HL-60/S4 treated with retinoic acid at 250 ng/mL for 4 days and 3 days (cell line): ENCODE measurements at regions not wholly inside any gene's neighbourhood (a gene's known extent, or its start where the extent isn't known, plus 50 kb on each side); places are given as distances from the start of the nearest gene placed in this dataset.

Source experiments
- in situ Hi-C: fragments of 300-500 bp; cut with MboI; formaldehyde crosslinking; loops from 2 replicates; pipeline ENCODE4 v1.7.0; 2022; ENCODE audit warnings: low sequenced_read_pairs

DNA sequence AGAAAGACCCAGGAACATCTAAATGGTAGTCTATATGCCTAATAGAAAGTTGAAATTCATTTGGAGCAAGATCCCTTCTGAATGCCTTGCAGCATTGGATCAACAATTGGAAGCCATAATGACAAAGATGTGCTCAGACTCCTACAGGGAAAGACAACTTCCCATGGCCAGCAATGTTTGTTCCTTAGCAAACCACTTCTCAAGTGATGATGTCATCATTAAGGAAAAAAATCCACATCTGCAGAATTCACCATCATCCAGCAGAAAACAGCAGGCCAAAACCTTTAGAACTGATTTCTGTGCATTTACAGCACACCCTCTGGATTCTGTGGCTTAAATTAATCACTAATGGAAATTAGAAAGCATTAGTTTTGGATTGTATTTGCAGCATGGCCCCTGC is 82.4 kb upstream of the ZIC3 start:
- in situ Hi-C loops, result no loop called here

DNA sequence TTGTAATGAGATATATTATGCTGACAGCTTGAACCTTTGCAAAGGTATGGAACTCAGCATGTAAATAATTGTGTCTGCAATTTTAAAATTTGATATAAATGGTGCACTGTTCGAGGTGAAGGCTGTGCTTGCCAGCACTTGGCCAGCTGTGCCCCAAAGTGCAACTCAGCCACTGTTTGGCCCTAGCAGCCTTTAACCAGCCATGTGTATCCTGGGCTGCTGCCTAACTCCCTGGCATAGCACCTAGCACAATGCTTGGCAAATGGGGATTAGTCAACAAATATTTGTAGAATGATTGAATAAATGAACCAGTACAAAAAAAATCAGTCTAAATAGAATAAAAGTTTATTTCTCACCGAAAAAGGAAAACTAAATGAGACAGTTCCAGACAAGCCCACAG is 83.8 kb upstream of the ZIC3 start:
- in situ Hi-C loops, result no loop called here

DNA sequence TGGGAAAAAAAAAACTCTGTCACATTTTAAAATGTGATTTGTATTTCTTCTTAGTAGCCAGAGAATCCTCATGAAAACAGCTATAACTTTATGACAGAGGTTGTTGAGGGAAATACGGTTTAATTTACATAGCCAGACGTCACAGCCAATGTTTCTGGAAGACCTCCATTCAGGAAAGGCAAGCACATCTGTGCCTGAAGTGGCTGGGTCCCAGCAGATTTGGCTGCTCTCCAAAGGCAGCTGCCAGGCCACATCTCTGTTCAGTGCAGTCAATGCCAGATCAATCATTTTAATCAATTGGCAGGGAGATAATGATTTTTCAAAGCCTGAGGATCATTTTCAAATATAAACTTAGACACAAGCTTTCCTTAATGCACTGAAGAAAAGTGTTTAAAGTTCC is 86.5 kb upstream of the ZIC3 start:
- in situ Hi-C loops, result no loop called here

DNA sequence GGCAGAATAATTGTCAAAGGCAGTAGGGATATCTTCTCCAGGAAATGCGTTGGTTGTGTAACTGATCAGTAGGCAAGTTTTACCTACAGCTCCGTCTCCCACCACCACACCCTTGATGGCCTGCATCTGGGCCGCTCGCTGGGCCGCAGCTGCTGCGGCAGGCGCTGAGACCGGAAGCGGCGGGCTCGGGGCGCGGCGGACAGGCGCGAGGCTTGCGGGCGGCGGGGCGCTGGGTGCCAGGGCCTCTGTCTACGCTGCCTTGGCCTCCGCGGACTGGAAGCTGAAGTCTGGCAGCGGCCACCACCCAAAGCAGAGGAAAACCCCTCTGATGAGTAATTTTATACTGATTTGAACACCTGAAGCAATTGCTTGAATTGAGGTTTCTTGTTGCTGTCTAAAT is 124.2 kb upstream of the ZIC3 start:
- in situ Hi-C loops, result no loop called here

DNA sequence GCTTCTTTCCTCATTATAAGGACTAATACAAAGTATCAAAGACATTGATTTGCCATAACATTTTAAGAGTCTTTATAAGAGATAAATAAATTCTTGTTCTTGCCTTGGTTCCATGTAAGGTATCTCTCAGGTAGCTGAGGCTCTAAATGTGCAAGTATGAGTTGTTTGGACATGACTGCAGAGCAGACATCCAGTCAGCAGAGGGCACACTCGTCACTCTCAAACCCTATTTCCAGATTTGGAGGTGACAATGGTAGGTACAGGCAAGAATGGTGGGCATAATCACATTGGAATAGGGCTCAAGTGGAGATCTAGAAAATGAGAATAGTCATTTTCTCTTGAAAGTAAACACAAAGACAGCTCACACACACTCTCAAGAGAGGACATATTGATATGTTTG is 133.3 kb upstream of the ZIC3 start:
- in situ Hi-C loops, result no loop called here

DNA sequence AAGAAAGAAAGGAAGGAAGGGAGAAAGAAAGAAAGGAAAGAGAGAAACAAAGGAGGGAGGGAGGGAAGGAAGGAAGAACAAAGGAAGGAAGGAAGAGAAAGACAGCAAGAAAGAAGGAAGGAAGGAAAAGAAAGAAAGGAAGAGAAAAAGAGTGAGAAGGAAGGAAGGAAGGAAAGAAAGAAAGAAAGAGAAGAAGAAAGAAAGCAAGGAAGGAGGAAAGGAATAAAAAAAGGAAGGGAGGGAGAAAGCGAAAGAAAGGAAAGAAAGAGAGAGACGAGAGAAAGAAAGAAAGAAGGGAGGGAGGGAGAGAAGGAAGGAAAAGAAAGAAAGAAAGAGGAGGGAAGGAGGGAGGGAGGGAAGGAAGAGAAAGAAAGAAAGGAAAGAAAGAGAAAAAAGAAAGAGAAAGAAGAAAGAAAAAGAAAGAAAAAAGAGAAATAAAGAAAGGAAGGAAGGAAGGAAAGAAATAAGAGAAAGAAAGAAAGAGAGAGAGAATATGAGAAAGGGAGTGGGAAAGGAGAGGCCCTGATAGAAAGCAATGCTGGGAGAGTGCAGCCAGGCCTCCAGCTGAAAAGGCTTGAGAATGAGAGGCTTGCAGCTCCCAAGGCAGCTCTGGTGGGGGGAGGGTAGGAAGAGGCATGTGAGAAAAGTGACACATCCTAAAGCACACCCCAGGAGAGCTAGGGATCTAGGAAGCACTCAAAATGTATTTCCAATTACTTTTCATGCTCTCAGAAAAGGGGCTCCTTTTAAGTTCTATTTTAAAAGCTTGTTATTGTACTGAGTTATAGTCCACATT is 134.0 kb upstream of the ZIC3 start:
- in situ Hi-C loops, result no loop called here

DNA sequence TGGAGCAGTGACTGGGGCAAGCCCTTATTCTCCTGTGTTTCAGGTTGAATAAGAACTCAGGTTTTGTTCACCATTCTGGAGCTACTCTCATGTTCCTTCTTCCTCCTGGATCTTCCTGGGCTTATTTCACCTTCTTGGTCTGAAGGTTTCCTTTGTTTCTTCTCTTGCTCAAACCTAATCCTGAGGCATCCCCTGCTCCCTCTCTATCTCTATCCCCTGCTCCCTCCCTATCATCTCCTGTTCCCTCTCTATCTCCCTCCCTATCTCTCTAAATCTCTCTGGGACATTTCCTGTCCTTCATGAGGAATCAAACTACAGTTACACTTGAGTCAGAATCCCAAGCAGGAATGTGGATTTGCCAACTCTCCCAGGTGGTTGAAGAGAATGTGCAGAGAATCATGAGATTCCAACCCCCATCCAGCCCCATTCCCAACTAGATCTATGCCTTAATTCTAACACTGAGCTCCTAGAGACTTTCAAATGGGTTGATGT is 134.9 kb upstream of the ZIC3 start:
- in situ Hi-C loops, result no loop called here

DNA sequence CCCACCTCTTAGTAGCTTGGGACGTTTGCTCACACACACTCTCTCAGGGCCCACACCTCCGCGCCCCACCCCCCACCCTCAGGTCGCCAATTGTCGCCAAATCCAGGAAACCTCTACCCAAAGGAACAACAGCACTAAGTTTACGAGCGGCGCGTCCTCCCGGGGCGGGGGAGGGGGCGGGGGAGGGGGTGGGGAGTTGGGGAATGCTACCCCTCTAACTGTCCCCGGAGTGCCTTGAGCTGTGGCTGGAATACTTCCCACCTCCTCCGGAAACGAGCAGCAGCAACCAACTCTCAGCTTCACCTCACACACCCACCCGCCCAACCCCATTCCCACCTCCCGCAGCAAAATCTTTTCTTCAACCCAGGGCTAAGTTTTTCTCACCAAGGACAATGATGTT is 135.6 kb upstream of the ZIC3 start:
- in situ Hi-C loops, result no loop called here

DNA sequence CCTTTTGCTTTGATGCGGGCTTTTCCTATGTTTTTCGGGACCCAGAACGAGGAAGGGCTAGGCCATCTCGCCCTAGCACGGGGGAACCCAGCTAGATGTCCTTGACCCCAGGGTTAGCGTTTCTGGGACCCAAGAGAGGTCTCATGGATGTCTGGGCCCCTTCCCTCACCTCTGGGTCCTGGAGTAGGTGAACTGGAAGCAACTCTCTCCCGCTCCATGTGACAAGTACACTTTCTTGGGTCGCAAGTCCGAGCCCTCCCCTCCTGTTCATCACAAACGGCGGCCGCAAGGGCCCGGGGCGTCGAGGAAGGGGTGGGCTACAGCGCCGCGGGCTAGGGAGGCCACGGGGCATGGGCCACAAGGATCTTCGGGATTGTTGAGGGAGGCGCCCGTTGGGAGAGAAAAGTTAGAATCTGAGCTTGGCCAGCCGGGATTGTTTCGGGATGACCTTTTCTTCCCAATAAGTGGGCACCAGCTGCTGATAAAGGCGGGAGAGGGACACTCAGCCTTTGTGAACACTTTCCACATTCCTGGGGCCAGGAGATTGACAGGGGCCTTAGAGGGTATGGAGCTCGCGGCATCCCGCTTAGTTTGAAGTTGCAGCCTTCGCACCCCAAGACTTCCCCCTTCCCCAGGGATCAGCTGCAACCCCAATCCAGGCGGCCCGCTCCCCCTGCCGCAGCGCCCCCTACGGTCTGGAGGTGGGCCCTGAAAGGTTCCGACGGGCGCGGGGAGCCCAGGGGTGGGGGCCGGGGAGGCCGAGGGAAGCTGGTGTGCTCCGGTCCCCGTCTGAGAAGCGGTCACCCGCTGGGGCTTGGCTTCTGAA is 136.9 kb upstream of the ZIC3 start:
- in situ Hi-C loops, result no loop called here

DNA sequence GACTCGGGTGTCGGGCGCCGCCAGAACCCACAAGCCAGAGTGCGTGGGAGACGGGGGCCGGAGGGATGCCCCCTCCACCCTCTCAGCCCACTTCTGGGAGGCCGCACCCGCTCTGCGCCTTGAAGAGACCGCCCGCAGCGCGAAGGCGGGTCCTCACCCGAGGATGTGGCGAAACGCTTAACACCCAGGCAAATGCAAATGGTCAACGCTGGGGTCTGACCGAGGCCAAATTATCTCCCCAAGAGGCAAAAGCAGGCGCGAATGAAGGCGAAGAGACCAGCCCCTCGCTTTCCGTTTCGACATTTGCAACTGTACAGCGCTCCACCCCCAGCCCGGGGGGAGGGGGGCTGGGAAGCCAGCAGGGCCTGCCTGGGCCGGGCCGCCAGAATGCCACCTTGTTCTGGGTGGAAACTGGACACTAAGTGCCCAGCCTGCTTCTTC is 137.7 kb upstream of the ZIC3 start:
- in situ Hi-C loops, result no loop called here

DNA sequence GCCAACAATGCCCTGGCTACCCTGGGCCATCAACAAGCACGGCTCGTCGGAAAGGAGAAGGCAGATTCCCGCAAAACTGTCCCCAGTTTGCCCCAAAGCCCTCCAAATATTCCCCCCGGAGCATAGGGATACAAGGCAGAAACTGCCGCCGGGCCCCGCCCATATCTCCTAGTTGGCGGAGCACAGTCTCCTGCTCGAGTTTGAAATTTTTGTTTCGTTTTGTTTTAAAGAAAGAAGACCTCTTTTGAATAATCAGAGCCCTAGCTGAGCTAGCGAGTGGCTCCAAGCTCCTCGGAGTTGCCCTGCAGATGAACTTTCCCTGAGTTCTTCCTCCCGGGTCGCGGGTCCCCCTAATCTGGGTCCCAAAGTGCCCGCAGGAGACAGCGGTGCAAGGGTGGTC is 138.1 kb upstream of the ZIC3 start:
- in situ Hi-C loops, result no loop called here

DNA sequence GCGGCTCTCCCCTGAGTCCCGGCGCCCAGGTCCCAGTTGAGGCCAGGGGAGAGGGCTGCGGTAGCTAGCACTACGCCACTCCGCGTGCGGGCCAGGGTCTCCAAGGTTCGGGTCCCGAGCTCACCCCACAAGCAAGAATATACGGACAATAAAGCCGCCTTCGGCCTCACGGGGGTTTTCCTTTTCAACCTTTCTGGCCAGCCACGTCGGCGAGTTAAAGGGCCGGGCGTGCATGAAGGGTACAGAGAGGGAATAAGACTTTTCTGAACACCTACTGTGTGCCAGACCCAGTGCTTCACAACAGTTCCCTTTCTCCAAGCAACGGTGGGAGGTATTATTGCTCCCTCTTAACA is 138.5 kb upstream of the ZIC3 start:
- in situ Hi-C loops, result no loop called here

DNA sequence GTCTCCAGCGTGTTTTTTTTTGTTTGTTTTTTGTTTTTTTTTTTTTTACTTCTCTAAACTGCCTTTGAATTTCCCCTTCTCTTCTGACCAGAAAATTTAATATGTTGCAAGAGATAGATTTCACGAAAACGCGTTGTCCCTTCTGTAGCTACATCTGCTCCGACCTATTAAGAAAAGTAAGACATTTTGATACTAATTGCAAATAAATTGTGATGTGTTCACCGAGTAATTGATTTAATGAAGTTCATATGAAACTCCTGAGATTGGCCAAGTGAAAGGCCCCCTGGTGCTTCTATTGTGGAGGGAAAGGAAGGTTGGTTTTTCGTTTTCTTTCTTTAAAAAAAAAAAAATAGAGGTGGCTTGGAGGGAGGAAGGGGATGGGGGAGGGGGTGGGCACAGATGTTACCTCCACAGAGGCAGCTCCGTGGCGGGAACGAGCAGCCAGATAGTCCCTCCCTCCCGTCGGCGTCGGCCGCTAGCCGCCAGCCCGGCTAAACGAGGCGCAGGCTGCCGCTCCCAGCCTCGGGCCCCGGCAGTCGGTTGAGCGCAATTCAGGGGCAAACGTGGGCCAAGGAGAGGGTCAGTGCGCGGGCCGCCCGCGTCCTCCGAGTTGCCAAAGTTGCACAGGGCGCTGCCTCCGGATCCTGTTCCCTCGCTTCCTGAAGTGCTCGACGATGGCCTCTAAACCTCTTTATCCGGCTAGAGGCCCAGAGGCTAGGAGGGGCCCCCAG is 139.1 kb upstream of the ZIC3 start:
- in situ Hi-C loops, result no loop called here

DNA sequence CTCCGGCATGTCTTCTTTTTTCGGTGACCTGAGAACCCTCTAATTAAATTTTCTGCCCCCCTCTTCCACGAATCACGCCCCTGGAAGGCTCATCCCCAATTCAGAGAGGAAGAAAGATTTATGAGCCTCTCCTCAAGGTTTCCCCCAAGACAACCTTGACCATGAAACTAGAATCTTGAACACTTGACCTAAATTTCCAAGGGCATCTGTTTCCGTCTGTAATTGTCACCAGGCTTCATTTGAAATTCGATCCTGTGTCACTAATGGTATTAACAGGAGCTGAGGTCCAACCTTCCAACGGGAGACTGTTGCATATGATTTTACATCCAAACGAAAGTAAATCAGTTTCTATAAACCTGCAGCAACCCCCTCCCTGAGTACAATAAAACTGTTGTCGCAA is 139.9 kb upstream of the ZIC3 start:
- in situ Hi-C loops, result no loop called here

DNA sequence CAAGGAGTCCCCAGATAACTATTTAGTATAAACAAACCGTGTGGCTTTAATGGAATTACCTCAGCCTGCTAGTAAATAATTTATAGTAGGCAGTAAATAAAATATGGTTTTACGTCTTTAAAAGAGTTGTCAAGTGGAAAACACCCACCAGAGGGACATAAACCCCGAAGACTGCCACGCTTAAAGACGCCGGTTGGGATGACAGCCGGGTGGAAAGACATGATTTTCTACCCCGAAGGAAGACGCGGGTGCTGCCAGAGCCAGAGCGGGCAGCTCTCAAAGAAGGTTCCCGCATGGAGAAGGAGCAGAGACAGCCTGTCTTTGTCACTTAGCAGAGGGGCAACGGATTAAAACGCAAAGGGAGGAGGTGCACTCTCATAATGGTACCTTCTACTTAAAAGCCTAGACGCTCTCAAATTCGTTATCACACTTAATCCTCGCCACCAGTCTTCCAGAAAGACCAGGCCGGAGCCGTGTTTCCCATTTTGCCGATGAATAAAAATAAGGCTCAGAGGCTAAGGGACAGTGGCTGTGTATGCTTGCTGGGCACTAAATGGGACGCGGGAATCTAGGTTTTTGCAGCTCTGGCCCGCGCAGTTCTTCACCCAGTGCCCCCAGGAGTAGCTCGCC is 140.5 kb upstream of the ZIC3 start:
- in situ Hi-C loops, result no loop called here

DNA sequence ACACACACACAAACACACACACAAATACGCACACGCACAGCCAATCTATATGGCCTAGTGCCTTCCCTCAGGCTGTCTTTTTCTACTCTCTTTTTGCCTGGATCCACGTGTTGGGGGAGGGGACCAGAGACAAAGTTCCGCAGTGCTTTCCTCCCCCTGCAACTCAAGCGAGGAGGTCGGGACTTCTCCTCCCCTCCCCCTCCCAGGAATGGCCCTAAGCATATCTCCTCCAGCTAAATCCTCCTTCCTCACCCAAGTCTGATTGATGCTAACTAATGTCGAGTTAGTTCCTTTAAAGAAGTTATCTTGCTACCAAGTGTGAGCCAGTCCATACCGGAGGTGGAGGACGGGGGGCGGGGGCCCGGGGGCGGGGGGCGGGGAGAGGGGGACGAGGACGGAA is 141.2 kb upstream of the ZIC3 start:
- in situ Hi-C loops, result no loop called here

DNA sequence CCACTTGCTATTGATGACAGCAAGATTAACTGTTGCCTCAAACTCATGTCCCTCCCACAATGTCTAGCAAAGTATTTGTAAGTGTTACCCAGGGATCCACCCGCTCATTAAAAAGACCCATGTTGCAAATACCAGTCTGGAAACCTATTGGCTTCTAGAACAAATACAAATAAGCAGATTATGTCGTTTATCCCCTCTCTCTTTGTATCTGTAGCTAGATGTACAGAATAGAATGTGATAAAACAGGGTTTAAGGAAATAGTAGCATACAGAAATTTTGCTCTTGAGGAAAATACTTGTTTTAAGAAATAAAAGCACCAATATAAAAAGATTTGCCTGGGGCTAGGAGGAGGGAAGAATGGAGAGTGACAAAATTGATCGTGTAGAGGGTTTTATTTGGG is 142.7 kb upstream of the ZIC3 start:
- in situ Hi-C loops, result no loop called here

DNA sequence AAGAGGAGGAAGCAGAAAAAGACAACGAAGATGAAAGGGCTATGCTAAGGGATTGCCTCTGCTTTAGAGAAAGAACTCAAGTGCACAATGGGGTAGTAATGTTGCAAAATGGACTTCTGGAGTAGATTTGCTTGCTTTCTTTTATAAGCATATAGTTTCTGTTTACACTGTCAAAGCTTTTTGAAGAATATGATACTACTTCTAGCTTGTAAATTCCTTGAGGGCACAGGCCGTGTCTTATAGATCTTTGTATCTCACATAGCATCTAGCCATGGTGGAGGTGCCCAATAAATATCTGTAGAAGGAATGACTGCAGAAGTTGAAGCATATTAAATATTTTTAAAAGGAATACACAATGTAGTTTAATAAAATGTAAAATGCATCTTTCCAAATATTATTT is 147.8 kb upstream of the ZIC3 start:
- in situ Hi-C loops, result no loop called here

DNA sequence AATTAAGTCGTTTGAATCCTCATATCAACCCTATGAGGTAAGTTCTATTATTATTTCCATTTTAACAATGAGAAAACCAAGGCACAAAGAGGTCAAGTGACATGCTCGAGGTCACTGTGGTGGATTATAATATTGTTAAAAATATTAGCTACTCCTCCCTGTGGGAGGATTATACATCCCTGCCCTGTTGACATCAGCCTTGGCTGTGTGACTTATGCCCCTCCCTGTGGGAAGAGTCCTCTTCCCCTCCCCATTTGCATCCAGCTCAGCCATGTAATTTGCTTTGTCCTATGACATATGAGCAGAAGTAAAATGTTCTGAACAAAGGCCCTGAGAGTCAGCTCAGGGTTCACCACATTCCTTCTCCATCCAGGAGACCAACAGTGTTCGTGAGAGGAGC is 152.7 kb upstream of the ZIC3 start:
- in situ Hi-C loops, result no loop called here

DNA sequence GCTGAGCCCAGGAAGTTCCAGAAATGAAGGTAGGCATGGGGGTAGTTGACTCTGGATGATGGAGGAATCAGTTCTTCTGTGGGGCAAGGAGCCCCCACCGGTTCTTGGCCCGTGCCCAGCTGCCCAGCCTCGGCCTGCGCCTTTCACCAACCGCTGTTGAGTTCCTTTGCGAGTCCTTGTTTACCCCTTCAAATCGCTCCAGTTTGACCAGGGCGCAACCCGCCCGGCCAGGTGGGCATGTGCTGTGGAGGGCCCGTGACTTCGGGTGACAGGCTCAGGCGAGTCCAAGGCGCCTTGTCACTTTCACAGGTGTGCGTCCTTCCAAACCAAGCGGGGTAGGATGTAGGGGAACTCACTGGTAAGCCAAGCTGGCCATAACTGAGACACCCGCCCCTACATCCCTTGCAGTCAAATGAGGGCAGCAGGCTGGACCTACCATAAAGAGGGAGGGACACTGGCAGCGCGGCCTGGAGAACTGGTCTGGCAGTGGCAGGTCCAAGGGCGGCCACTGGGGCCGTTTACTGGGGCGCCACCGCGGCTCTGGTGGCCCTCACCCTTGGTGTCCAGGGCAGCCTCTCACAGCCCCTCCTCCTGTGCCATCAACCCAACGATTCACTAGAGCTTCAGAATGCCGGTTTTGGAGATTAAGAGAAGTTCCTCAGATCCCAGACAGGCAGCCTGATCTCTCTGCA is 160.3 kb upstream of the ZIC3 start:
- in situ Hi-C loops, result no loop called here

DNA sequence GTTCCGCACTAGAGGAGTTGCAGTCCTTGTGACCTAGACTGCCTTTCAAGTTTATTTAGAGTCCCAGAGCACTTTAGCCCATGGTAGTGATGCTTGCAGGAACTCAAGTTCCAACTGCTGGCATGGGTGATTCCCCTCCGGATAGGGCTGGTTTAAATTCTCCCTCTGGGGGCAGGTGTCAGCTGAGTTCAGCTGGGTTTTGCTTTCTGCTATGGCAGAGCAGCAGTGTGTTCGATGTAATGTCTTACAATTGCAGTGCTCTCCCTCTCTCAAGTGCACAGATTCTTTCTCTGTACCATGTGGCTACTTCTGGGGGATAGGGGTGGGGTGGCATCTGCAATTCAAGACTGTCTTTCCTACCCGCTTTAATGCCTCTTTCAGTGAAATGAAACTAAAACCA is 164.8 kb upstream of the ZIC3 start:
- in situ Hi-C loops, result no loop called here
